DND-41 (cell line): ENCODE measurements at regions not wholly inside any gene's neighbourhood (a gene's known extent, or its start where the extent isn't known, plus 50 kb on each side); places are given as distances from the start of the nearest gene placed in this dataset.

Source experiments
- ATAC-seq: fragments of 200-7000 bp; cut with Tn5 transposase; 3 replicates; pipeline ENCODE4 v1.9.1; 2021; ENCODE audit warnings: low read depth; ENCODE audit not compliant: insufficient read depth
- DNase-seq: peaks from one replicate; pipeline ENCODE4 v3.0.0-alpha.2; 2020
- H2AFZ ChIP-seq: 2 replicates; pipeline ENCODE4 v1.6.0; 2012; ENCODE audit warnings: low read depth, low read length
- H3K27ac ChIP-seq: 2 replicates; pipeline ENCODE4 v1.5.1; 2012; ENCODE audit warnings: low read length, inconsistent platforms
- H3K27me3 ChIP-seq: fragments of 200-600 bp; sonication (generic); 2 replicates; pipeline ENCODE4 v1.6.0; 2012; ENCODE audit warnings: low read length, mild to moderate bottlenecking, inconsistent platforms; ENCODE audit not compliant: insufficient read depth, poor library complexity
- H3K36me3 ChIP-seq: 2 replicates; pipeline ENCODE4 v1.5.1; 2012; ENCODE audit warnings: low read length, inconsistent platforms; ENCODE audit not compliant: insufficient read depth
- H3K4me1 ChIP-seq: 2 replicates; pipeline ENCODE4 v1.5.1; 2012; ENCODE audit warnings: mild to moderate bottlenecking, low read length; ENCODE audit not compliant: insufficient read depth
- H3K4me2 ChIP-seq: 2 replicates; pipeline ENCODE4 v1.6.0; 2012; ENCODE audit warnings: mild to moderate bottlenecking, moderate library complexity, low read length, inconsistent platforms; ENCODE audit not compliant: insufficient read depth
- H3K4me3 ChIP-seq, 2 experiments: fragments of 200-600 bp in 1 of 2; shearing (Covaris generic) in 1 of 2; 2 replicates each; pipeline ENCODE4 v1.5.1; 2012 to 2016; ENCODE audit warnings: inconsistent platforms in 2 of 2, low read length in 2 of 2, mild to moderate bottlenecking in 2 of 2, low read depth in 1 of 2, moderate library complexity in 1 of 2
- H3K79me2 ChIP-seq: 2 replicates; pipeline ENCODE4 v1.6.0; 2012; ENCODE audit warnings: low read length, inconsistent platforms; ENCODE audit not compliant: insufficient read depth
- H3K9ac ChIP-seq: 2 replicates; pipeline ENCODE4 v1.6.0; 2012; ENCODE audit warnings: low read depth, mild to moderate bottlenecking, inconsistent platforms, low read length, moderate library complexity
- H3K9me3 ChIP-seq: 2 replicates; pipeline ENCODE4 v1.5.1; 2012; ENCODE audit warnings: low read length, moderate library complexity, mild to moderate bottlenecking, inconsistent platforms; ENCODE audit not compliant: insufficient read depth, severe bottlenecking
- H4K20me1 ChIP-seq: 2 replicates; pipeline ENCODE4 v1.6.0; 2012; ENCODE audit warnings: low read length; ENCODE audit not compliant: insufficient read depth
- CTCF ChIP-seq: IDR thresholded peaks from 2 replicates; pipeline ENCODE4 v1.5.1; 2012; ENCODE audit warnings: borderline replicate concordance, low read length, moderate library complexity, mild to moderate bottlenecking; ENCODE audit not compliant: poor library complexity, severe bottlenecking; ENCODE audit errors: extremely low read depth
- EZH2 ChIP-seq: IDR thresholded peaks from 3 replicates; pipeline ENCODE4 v1.6.1; 2012; ENCODE audit warnings: borderline replicate concordance, low read depth, mild to moderate bottlenecking, moderate library complexity, low read length, inconsistent platforms; ENCODE audit not compliant: severe bottlenecking

- DNase-seq (no peak), ATAC-seq (no peak)
- Histone ChIP-seq H3K9me3 (no peaks in the 10 kb centered on the region), H3K27ac (no peak overlapping the region), H3K36me3 (no peaks in the 10 kb centered on the region), H3K9ac (no peak overlapping the region), H2AFZ (no peak overlapping the region), H3K4me2 (no peak overlapping the region), H3K27me3 (no peaks in the 10 kb centered on the region), H3K4me1 (peaks cover 13% of the 10 kb centered on the region), H4K20me1 (no peaks in the 10 kb centered on the region), H3K79me2 (no peaks in the 10 kb centered on the region), H3K4me3 (no peak overlapping the region)
- TF ChIP-seq CTCF (no peak), EZH2 (no peak)
Measured at GRCh38 chr12:24175929-24176328, 226.5 kb upstream of the SOX5 start.

- no peaks in the 10 kb centered on the region for H3K36me3 ChIP-seq
- H3K79me2 ChIP-seq, result no peaks in the 10 kb centered on the region
- DNase-seq (no peak), ATAC-seq (no peak)
- H3K4me3 ChIP-seq, result no peak overlapping the region
- H3K9me3 ChIP-seq, result no peaks in the 10 kb centered on the region
- peaks cover 13% of the 10 kb centered on the region for H3K4me1 ChIP-seq
- no peak overlapping the region for H3K9ac ChIP-seq
- H3K4me2 ChIP-seq, result no peak overlapping the region
- H2AFZ ChIP-seq, result no peak overlapping the region
- no peaks in the 10 kb centered on the region for H3K27me3 ChIP-seq
- H3K27ac ChIP-seq, result no peak overlapping the region
- TF ChIP-seq CTCF (no peak), EZH2 (no peak)
- H4K20me1 ChIP-seq, result no peaks in the 10 kb centered on the region
Measured at GRCh38 chr12:24175284-24175683, 225.8 kb upstream of the SOX5 start.

GRCh38 chr12:24173067-24173466, 223.6 kb upstream of the SOX5 start:
- Histone ChIP-seq H3K9me3 (no peaks in the 10 kb centered on the region), H3K36me3 (no peaks in the 10 kb centered on the region), H3K4me3 (no peak overlapping the region), H4K20me1 (no peaks in the 10 kb centered on the region), H2AFZ (no peak overlapping the region), H3K9ac (no peak overlapping the region), H3K27ac (no peak overlapping the region), H3K4me2 (no peak overlapping the region), H3K79me2 (no peaks in the 10 kb centered on the region), H3K4me1 (peaks cover 13% of the 10 kb centered on the region), H3K27me3 (no peaks in the 10 kb centered on the region)
- DNase-seq (no peak), ATAC-seq (no peak)
- TF ChIP-seq EZH2, result no peak
- TF ChIP-seq CTCF, result no peak

- peak overlapping the region; percentile 18; the same call in 1 of the 2 replicates for H3K27ac ChIP-seq
- H4K20me1 ChIP-seq, result no peaks in the 10 kb centered on the region
- H3K9me3 ChIP-seq, result no peaks in the 10 kb centered on the region
- TF ChIP-seq CTCF (no peak), EZH2 (no peak)
- H3K4me2 ChIP-seq, result no peak overlapping the region
- no peak overlapping the region for H3K4me3 ChIP-seq
- no peaks in the 10 kb centered on the region for H3K27me3 ChIP-seq
- H3K79me2 ChIP-seq, result no peaks in the 10 kb centered on the region
- H3K9ac ChIP-seq, result no peak overlapping the region
- no peak overlapping the region for H2AFZ ChIP-seq
- H3K4me1 ChIP-seq, result peaks cover 13% of the 10 kb centered on the region
- H3K36me3 ChIP-seq, result no peaks in the 10 kb centered on the region
- DNase-seq (no peak), ATAC-seq (no peak)
Measured at GRCh38 chr12:24172773-24173066, 223.2 kb upstream of the SOX5 start.
